HepG2 (cell line): ENCODE measurements at regions not wholly inside any gene's neighbourhood (a gene's known extent, or its start where the extent isn't known, plus 50 kb on each side); places are given as distances from the start of the nearest gene placed in this dataset.

Experiments
- ATAC-seq: fragments of 200-7000 bp; cut with Tn5 transposase; 3 replicates; pipeline ENCODE4 v1.9.1; 2020; ENCODE audit warnings: mild to moderate bottlenecking, moderate library complexity
- BruUV-seq: library from RNA; stranded (reverse); fragments of 400-500 nt; replicated peaks from 2 replicates; lab custom pipeline; 2021; lab: Mats Ljungman, UMichigan
- CTCF ChIA-PET: fragments of 300-600 bp; formaldehyde crosslinking; extraction: SDS; loops from one replicate; lab custom pipeline; 2021; ENCODE audit warnings: low total read pairs, inconsistent platforms, low intra/inter-chr PET ratio; lab: Yijun Ruan, JAX
- POLR2A ChIA-PET: fragments of 350-600 bp; sonication (Branson Sonifier 250); formaldehyde crosslinking; loops from one replicate; lab custom pipeline; 2020; ENCODE audit warnings: antibody characterized with exemption, inconsistent platforms; lab: Yijun Ruan, JAX
- DNase-seq: peaks from one replicate; pipeline ENCODE4 v3.0.0-alpha.2; 2015; ENCODE audit warnings: low spot score
- FAIRE-seq: peaks from 3 replicates; lab custom pipeline; 2011; peaks lifted over from hg19 to GRCh38; lab: Jason Lieb, UNC
- H2AFZ ChIP-seq: one replicate; pipeline ENCODE4 v1.6.1; 2011; ENCODE audit warnings: low read length, inconsistent platforms
- H3K27ac ChIP-seq: fragments of 300-600 bp; 3 replicates; pipeline ENCODE4 v1.8.0; 2011; ENCODE audit warnings: mixed run types, mild to moderate bottlenecking, mixed read lengths, low read length, inconsistent platforms; ENCODE audit not compliant: insufficient read depth; ENCODE audit errors: extremely low read length
- H3K27me3 ChIP-seq, 2 experiments: fragments of 200-600 bp in 1 of 2; 2 replicates in 1 of 2; 3 replicates in 1 of 2; pipeline versions ENCODE4 v1.6.0 to v1.8.0; 2011; ENCODE audit warnings: low read length in 2 of 2, mild to moderate bottlenecking in 2 of 2, moderate library complexity in 2 of 2, inconsistent platforms in 1 of 2; ENCODE audit not compliant: insufficient read depth in 2 of 2, control insufficient read depth in 1 of 2
- H3K36me3 ChIP-seq, 2 experiments: fragments of 200-600 bp in 1 of 2; replicated peaks in 1 of 2; 2 replicates in 1 of 2; 3 replicates in 1 of 2; pipeline versions ENCODE4 v1.5.1 to v1.8.0; 2011; ENCODE audit warnings: low read length in 2 of 2, inconsistent platforms in 1 of 2; ENCODE audit not compliant: insufficient read depth in 2 of 2, control insufficient read depth in 1 of 2
- H3K4me1 ChIP-seq: 2 replicates; pipeline ENCODE4 v1.5.1; 2012; ENCODE audit warnings: low read length, inconsistent platforms; ENCODE audit not compliant: insufficient read depth
- H3K4me2 ChIP-seq: 2 replicates; pipeline ENCODE4 v1.6.0; 2011; ENCODE audit warnings: low read depth, low read length, inconsistent platforms
- H3K4me3 ChIP-seq, 3 experiments: fragments of 200-600 bp in 1 of 3; sonication (generic), shearing (Covaris generic) in 1 of 3; replicated peaks in 1 of 3; 2 replicates each; pipeline ENCODE4 v1.5.1; 2011 to 2016; ENCODE audit warnings: low read length in 3 of 3, inconsistent platforms in 2 of 3, low read depth in 2 of 3, mild to moderate bottlenecking in 2 of 3, control low read depth in 1 of 3, mixed read lengths in 1 of 3; ENCODE audit not compliant: insufficient read depth in 1 of 3
- H3K79me2 ChIP-seq: one replicate; pipeline ENCODE4 v1.6.1; 2011; ENCODE audit warnings: low read length, inconsistent platforms; ENCODE audit not compliant: insufficient read depth
- H3K9ac ChIP-seq: 2 replicates; pipeline ENCODE4 v1.6.0; 2011; ENCODE audit warnings: mild to moderate bottlenecking, low read depth, low read length, inconsistent platforms; ENCODE audit not compliant: insufficient read depth
- H3K9me3 ChIP-seq: 2 replicates; pipeline ENCODE4 v1.5.1; 2012; ENCODE audit warnings: mild to moderate bottlenecking, low read length
- H4K20me1 ChIP-seq: 2 replicates; pipeline ENCODE4 v1.6.0; 2011; ENCODE audit warnings: inconsistent platforms, mild to moderate bottlenecking, low read length, moderate library complexity; ENCODE audit not compliant: insufficient read depth
- GMEB1 ChIP-seq: sonication (generic); formaldehyde crosslinking; IDR thresholded peaks from 2 replicates; pipeline ENCODE4 v1.5.1; 2020; ENCODE audit warnings: missing genetic modification reagents, mild to moderate bottlenecking, borderline replicate concordance
- HMG20A ChIP-seq: IDR thresholded peaks from 2 replicates; pipeline ENCODE4 v1.6.1; 2016; ENCODE audit warnings: borderline replicate concordance
- HOXA5 ChIP-seq: sonication (generic); formaldehyde crosslinking; IDR thresholded peaks from 2 replicates; pipeline ENCODE4 v1.4.0; 2020; ENCODE audit warnings: missing genetic modification reagents
- KAT8 ChIP-seq: IDR thresholded peaks from 2 replicates; pipeline ENCODE4 v1.6.1; 2016; ENCODE audit warnings: missing genetic modification reagents, missing compliant biosample characterization
- MAFK ChIP-seq, 2 experiments: IDR thresholded peaks in 1 of 2; conservative IDR thresholded peaks in 1 of 2; 2 replicates each; pipeline ENCODE4 v1.6.1; 2011; ENCODE audit warnings: improper control_type of control experiment in 2 of 2, low read length in 2 of 2
- RARG ChIP-seq: sonication (generic); formaldehyde crosslinking; IDR thresholded peaks from 2 replicates; pipeline ENCODE4 v1.4.0; 2020; ENCODE audit warnings: low read depth, mild to moderate bottlenecking, missing genetic modification reagents
- RBFOX2 ChIP-seq: fragments of 200-400 bp; formaldehyde crosslinking; IDR thresholded peaks from 2 replicates; pipeline ENCODE4 v1.6.1; 2017; ENCODE audit warnings: low read depth, mild to moderate bottlenecking, low read length
- ZNF205 ChIP-seq: IDR thresholded peaks from 2 replicates; pipeline ENCODE4 v1.6.1; 2018; ENCODE audit warnings: missing biosample characterization, missing genetic modification reagents
- WGBS: methylation state at CpG from one replicate; pipeline ENCODE4 v1.1.6; 2017; ENCODE audit warnings: low lambda C conversion rate; 5-methylcytosine and 5-hydroxymethylcytosine counted together
- in situ Hi-C: cut with HindIII; loops from 2 replicates; pipeline ENCODE4 v1.10.0; 2017; ENCODE audit warnings: low pct_unique_long_range_greater_than_20kb; ENCODE audit not compliant: extremely low pct_ligation_motif_present
- intact Hi-C: fragments of 100-400 bp; cut with micrococcal nuclease; formaldehyde crosslinking; loops from one replicate; pipeline ENCODE4 v1.10.0; 2022; ENCODE audit not compliant: unreplicated experiment

- Histone ChIP-seq H3K9me3 (no peaks in the 10 kb centered on the region), H4K20me1 (no peaks in the 10 kb centered on the region), H3K4me1 (peaks cover 40% of the 10 kb centered on the region)
- WGBS = 6% methylated on average over 7 of the region's 7 CpGs
- POLR2A ChIA-PET = interaction anchor here (1.0 to 3.3 kb wide), 18 partner anchors 8 to 1587 kb away, joined by 3 to 17 read pairs (median 6); a partner anchor contains a TSS
- no peak for FAIRE-seq
- in situ Hi-C loops = no loop called here
- TF ChIP-seq RBFOX2 (0 out of 2 replicates have a peak, but pooled peaks have one; percentile 11), MAFK (conservative IDR thresholded peaks at IDR 0.05 in 1 of 2, IDR thresholded peaks at IDR 0.05 in 1 of 2; ENCODE audit: low read length in 2 of 2) (peak in 1 of 2 experiments; percentile 45; a peak in 1 of 4 replicates), ZNF205 (CRISPR knock-in tag) (no peak), KAT8 (CRISPR knock-in tag) (0 out of 2 replicates have a peak, but pooled peaks have one; percentile 6), HOXA5 (CRISPR knock-in tag) (0 out of 2 replicates have a peak, but pooled peaks have one; percentile 11), GMEB1 (CRISPR knock-in tag) (peak; percentile 25; the same call in 1 of the 2 replicates), RARG (no peak), HMG20A (CRISPR knock-in tag) (0 out of 2 replicates have a peak, but pooled peaks have one; percentile 49)
- TF ChIP-seq, all 625 proteins: peak for 6
- Histone ChIP-seq H3K36me3 (no peaks in the 10 kb centered on the region; a peak in 1 of 5 replicates), H3K4me3 (peak overlapping the region; percentile 42 to 70 (median 69)), H2AFZ (peak overlapping the region; percentile 66), H3K27ac (peak overlapping the region; percentile 94), H3K79me2 (peaks cover 5% of the 10 kb centered on the region), H3K9ac (peak overlapping the region; percentile 82), H3K27me3 (no peaks in the 10 kb centered on the region; a peak in 1 of 5 replicates), H3K4me2 (peak overlapping the region; percentile 80)
- no peak for DNase-seq
- CTCF ChIA-PET = no interaction called here
- BruUV-seq = TSS peak; percentile 97
- ATAC-seq = peak; percentile 53
- intact Hi-C loops = no loop called here
Measured at GRCh38 chr6:26223228-26223627, 136.0 kb downstream of the HFE start.
